ENCODE measurements at regions not wholly inside any gene's neighbourhood (a gene's known extent, or its start where the extent isn't known, plus 50 kb on each side); places are given as distances from the start of the nearest gene placed in this dataset.

DNA sequence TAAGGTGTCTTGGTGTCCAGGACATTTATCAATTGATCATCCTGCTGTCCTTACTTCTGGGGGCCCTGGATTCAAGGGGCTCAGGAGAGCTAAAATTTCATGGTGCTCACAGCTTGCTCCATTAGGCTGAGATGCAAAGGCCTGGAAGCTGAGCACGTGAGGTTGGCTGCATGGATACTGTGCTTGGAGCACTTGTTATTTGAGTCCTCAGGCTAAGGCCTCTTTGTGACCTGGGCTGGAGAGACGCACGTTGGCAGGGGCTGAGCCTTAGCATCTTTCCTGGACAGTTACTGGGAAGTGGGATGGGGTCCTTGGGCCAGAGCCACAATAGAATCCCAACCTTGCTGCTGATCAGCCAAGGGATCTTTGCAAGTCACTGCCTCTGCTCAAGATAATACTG is 151.2 kb upstream of the HS6ST1 start:
- Histone ChIP-seq H3K27ac (no peak overlapping the region), H3K27me3 (no peaks in the 10 kb centered on the region), H3K4me1 (peaks cover 0 to 17% (median 2%) of the 10 kb centered on the region in 4 donors), H3K4me3 (no peak overlapping the region), H3K9me3 (peaks cover 0 to 52% (median 3%) of the 10 kb centered on the region in 4 donors), H3K36me3 (peaks cover 0 to 3% (median 0%) of the 10 kb centered on the region in 3 donors)
- 66 to 91% methylated on average over 3 of the region's 3 CpGs for WGBS, 2 donors
- TF ChIP-seq, protein P1, sequence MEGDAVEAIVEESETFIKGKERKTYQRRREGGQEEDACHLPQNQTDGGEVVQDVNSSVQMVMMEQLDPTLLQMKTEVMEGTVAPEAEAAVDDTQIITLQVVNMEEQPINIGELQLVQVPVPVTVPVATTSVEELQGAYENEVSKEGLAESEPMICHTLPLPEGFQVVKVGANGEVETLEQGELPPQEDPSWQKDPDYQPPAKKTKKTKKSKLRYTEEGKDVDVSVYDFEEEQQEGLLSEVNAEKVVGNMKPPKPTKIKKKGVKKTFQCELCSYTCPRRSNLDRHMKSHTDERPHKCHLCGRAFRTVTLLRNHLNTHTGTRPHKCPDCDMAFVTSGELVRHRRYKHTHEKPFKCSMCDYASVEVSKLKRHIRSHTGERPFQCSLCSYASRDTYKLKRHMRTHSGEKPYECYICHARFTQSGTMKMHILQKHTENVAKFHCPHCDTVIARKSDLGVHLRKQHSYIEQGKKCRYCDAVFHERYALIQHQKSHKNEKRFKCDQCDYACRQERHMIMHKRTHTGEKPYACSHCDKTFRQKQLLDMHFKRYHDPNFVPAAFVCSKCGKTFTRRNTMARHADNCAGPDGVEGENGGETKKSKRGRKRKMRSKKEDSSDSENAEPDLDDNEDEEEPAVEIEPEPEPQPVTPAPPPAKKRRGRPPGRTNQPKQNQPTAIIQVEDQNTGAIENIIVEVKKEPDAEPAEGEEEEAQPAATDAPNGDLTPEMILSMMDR (IDR thresholded peaks at IDR 0.05), result no peak
- TF ChIP-seq EP300 (IDR thresholded peaks at IDR 0.05), result no peak
- no peak for TF ChIP-seq POLR2A (IDR thresholded peaks at IDR 0.05)
- no peak for DNase-seq (ENCODE audit: low spot score in 2 of 2)

DNA sequence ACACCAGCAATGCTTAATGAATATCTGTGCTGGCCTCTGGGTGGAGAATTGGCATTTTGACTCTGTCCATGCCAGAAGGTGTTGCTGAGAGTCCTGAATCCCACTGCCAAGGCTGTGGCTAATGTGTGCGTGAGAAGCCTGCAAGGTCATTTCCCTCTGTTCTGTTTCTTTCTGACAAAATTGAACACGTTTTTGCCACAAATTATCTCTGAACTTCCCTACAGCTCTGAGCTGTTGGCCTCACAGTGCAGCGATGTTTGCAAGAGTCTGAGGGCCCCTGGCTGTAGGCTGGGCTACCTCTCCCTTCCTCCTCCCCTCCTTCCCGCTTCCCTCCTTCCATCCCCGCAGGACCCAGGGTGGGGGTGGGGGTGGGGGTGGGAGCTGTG is 154.1 kb upstream of the HS6ST1 start:
- H3K4me3 ChIP-seq, result peak overlapping the region in 2 of 4 donors; percentile 23 to 26
- H3K4me1 ChIP-seq, result peaks cover 0 to 17% (median 2%) of the 10 kb centered on the region in 4 donors
- no peak for TF ChIP-seq POLR2A (IDR thresholded peaks at IDR 0.05)
- no peak for TF ChIP-seq EP300 (IDR thresholded peaks at IDR 0.05)
- TF ChIP-seq, protein P1 (IDR thresholded peaks at IDR 0.05), result no peak
- WGBS, 2 donors, result 29% methylated on average over 5 of the region's 5 CpGs
- peaks cover 0 to 36% (median 3%) of the 10 kb centered on the region in 4 donors for H3K9me3 ChIP-seq
- no peak overlapping the region for H3K27ac ChIP-seq
- no peaks in the 10 kb centered on the region for H3K36me3 ChIP-seq
- H3K27me3 ChIP-seq, result no peaks in the 10 kb centered on the region
- DNase-seq (ENCODE audit: low spot score in 2 of 2), result no peak

DNA sequence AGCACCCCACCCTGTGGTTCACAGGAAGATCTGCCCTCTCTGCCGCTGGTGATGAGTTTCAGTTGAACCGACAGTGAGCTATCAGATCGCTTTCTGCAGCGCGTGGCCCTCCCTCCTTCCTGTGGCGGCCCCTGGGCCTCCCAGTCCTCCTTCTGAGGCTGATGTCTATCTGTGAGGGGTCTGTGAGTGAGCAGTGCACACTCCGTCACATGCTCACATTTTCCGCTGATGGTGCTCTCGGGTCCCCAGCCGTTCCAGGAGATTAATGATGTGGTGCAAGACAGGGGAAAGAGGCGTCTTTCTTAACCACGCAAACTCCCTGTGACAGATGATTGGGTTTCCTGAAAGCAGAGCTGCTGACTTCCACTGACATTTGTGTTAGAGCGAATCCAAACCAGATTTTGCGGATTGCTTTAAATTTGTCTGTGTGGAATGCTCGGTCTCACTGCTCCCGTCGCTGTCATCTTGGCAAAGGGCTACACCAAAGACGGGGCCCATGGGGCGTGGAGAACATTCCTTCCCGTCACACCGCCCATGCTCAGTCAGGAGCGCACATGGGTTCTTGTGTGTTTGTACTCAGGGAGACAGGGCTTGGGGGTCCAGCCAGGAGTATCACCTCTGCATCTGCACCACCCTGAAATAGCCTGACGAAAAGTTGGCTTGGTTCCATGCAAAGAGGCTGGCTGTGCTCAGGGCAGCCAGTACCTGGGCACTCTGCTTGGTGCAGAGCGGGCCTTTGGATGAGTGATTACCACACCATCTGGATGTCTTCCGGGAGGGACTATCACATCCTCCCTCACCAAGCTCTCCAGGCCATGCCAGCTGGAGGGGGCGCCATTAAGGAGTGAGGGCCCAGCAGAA is 154.7 kb upstream of the HS6ST1 start:
- 43 to 46% methylated on average over 25 to 26 of the region's 26 CpGs for WGBS, 2 donors
- Histone ChIP-seq H3K4me3 (peak overlapping the region in 2 of 4 donors; percentile 23 to 26), H3K27ac (no peak overlapping the region), H3K27me3 (no peaks in the 10 kb centered on the region), H3K9me3 (peaks cover 0 to 29% (median 3%) of the 10 kb centered on the region in 4 donors), H3K36me3 (no peaks in the 10 kb centered on the region), H3K4me1 (peaks cover 0 to 17% (median 2%) of the 10 kb centered on the region in 4 donors)
- no peak for DNase-seq (ENCODE audit: low spot score in 2 of 2)
- TF ChIP-seq, protein P1 (IDR thresholded peaks at IDR 0.05), result no peak
- TF ChIP-seq POLR2A (IDR thresholded peaks at IDR 0.05) (no peak), EP300 (IDR thresholded peaks at IDR 0.05) (no peak)

DNA sequence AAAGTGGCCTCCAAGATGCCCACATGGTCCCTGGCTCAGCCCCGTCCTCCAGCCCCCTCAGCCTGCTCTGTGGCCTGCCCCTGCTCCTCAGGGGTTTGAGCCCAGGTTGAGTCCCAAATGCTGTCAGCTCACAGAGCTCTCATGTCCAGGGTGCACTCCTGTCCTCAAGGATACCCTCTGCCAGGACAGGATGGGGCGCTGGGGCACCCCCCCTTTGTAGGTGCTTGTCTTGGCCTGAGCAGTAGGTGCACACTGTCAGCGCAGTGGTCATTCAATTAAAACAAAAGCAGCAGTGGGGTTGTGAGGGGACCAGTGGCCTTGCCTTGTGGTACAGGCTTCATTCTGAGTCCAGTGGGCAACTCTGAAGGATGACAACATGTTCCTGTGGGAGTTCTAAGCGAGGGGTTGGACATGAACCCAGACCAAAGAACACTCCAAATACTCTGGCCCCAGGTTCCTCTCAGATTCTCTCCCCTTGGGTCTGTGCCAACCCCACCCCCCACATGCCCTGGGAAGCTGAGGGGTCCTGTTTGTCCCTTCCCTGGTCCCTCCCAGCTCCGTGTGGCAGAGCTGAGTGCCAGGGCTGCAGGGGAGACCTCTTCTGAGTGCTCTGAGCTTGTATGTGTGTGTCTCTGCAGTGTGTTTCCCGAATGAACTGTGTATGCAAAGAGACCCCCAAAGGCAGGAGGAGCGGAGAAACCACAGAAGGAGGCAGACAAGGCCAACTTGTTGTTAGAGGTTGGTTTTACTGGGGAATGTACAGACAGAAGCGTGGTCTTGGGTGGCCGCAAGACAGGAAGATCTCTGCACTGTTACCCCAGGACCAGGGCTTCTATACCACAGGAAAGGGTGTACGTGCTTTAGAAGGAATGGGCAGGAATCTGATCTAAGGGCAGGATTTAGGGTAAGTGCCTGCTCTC is 155.6 kb upstream of the HS6ST1 start:
- DNase-seq (ENCODE audit: low spot score in 2 of 2), result no peak
- H3K4me3 ChIP-seq, result no peak overlapping the region
- TF ChIP-seq, protein P1 (IDR thresholded peaks at IDR 0.05), result no peak

More for the DNA sequence above, 155.6 kb upstream of the HS6ST1 start:
- H3K9me3 ChIP-seq, result peaks cover 0 to 20% (median 3%) of the 10 kb centered on the region in 4 donors
- H3K27me3 ChIP-seq, result no peaks in the 10 kb centered on the region
- peak overlapping the region in 1 of 4 donors; percentile 33 for H3K27ac ChIP-seq
- WGBS, 2 donors, result 74 to 81% methylated on average over 10 of the region's 10 CpGs
- no peaks in the 10 kb centered on the region for H3K36me3 ChIP-seq
- peaks cover 0 to 17% (median 2%) of the 10 kb centered on the region in 4 donors for H3K4me1 ChIP-seq
